Activated naive CD4-positive, alpha-beta T cell treated with anti-CD3 and anti-CD28 coated beads, Interleukin-2, amount 10 ng/mL, durations not matched to agents 7 days and 5 days (primary cell): ENCODE measurements at regions not wholly inside any gene's neighbourhood (a gene's known extent, or its start where the extent isn't known, plus 50 kb on each side); places are given as distances from the start of the nearest gene placed in this dataset.
"Not testable (repeated sequence)": the region's sequence is repeated elsewhere in the genome, so short reads cannot be mapped to it uniquely, and the experiment has no call there.

Experiments used
- CTCF ChIA-PET: fragments of 350-600 bp; sonication (Branson Sonifier 250); formaldehyde crosslinking; loops from one replicate; lab custom pipeline; 2021; ENCODE audit warnings: antibody characterized with exemption; lab: Charles Lee
- DNase-seq: peaks from one replicate; pipeline ENCODE4 v3.0.0-alpha.2; 2020
- H3K27ac Mint-ChIP-seq: one replicate; pipeline ENCODE4 v1.8.0; 2021; ENCODE audit warnings: mild to moderate bottlenecking, moderate library complexity, mixed read lengths
- H3K27me3 Mint-ChIP-seq: one replicate; pipeline ENCODE4 v1.8.0; 2021; ENCODE audit warnings: mild to moderate bottlenecking, mixed read lengths
- H3K36me3 Mint-ChIP-seq: one replicate; pipeline ENCODE4 v1.8.0; 2021; ENCODE audit warnings: mixed read lengths
- H3K4me1 Mint-ChIP-seq: one replicate; pipeline ENCODE4 v1.8.0; 2021; ENCODE audit warnings: mixed read lengths
- H3K4me3 Mint-ChIP-seq: one replicate; pipeline ENCODE4 v1.8.0; 2021; ENCODE audit warnings: mild to moderate bottlenecking, moderate library complexity, mixed read lengths
- H3K9me3 Mint-ChIP-seq: one replicate; pipeline ENCODE4 v1.8.0; 2021; ENCODE audit warnings: mixed read lengths

GRCh38 chr4:126888968-126889367, 743.8 kb upstream of the INTU start:
- peaks cover 8% of the 10 kb centered on the region for H3K9me3 Mint-ChIP-seq
- H3K36me3 Mint-ChIP-seq, result no peaks in the 10 kb centered on the region
- DNase-seq, result no peak
- no peaks in the 10 kb centered on the region for H3K27me3 Mint-ChIP-seq
- no peaks in the 10 kb centered on the region for H3K4me1 Mint-ChIP-seq
- no peak overlapping the region for H3K27ac Mint-ChIP-seq
- CTCF ChIA-PET, result no interaction called here
- no peak overlapping the region for H3K4me3 Mint-ChIP-seq

GRCh38 chr4:126890383-126890782, 742.4 kb upstream of the INTU start:
- Mint-ChIP-seq H3K27ac (no peak overlapping the region), H3K36me3 (no peaks in the 10 kb centered on the region), H3K4me3 (no peak overlapping the region), H3K9me3 (peaks cover 5% of the 10 kb centered on the region), H3K27me3 (no peaks in the 10 kb centered on the region), H3K4me1 (no peaks in the 10 kb centered on the region)
- CTCF ChIA-PET, result no interaction called here
- DNase-seq, result no peak

GRCh38 chr4:126890994-126891393, 741.8 kb upstream of the INTU start:
- Mint-ChIP-seq H3K4me1 (no peaks in the 10 kb centered on the region), H3K36me3 (no peaks in the 10 kb centered on the region), H3K27me3 (no peaks in the 10 kb centered on the region), H3K4me3 (no peak overlapping the region), H3K9me3 (peaks cover 5% of the 10 kb centered on the region), H3K27ac (no peak overlapping the region)
- DNase-seq, result no peak
- CTCF ChIA-PET, result no interaction called here

GRCh38 chr4:126894963-126895362, 737.8 kb upstream of the INTU start:
- no peaks in the 10 kb centered on the region for H3K4me1 Mint-ChIP-seq
- H3K36me3 Mint-ChIP-seq, result no peaks in the 10 kb centered on the region
- DNase-seq, result no peak
- H3K9me3 Mint-ChIP-seq, result peaks cover 13% of the 10 kb centered on the region
- CTCF ChIA-PET, result no interaction called here
- no peaks in the 10 kb centered on the region for H3K27me3 Mint-ChIP-seq
- H3K27ac Mint-ChIP-seq, result no peak overlapping the region
- H3K4me3 Mint-ChIP-seq, result no peak overlapping the region

GRCh38 chr4:126895988-126896570, 736.7 kb upstream of the INTU start:
- H3K27me3 Mint-ChIP-seq, result no peaks in the 10 kb centered on the region
- H3K9me3 Mint-ChIP-seq, result peaks cover 13% of the 10 kb centered on the region
- H3K36me3 Mint-ChIP-seq, result no peaks in the 10 kb centered on the region
- H3K4me1 Mint-ChIP-seq, result no peaks in the 10 kb centered on the region
- H3K4me3 Mint-ChIP-seq, result no peak overlapping the region
- no peak for DNase-seq
- CTCF ChIA-PET, result no interaction called here
- H3K27ac Mint-ChIP-seq, result no peak overlapping the region

- DNase-seq, result no peak
- CTCF ChIA-PET, result no interaction called here
- no peaks in the 10 kb centered on the region for H3K36me3 Mint-ChIP-seq
These were observed 735.7 kb upstream of the INTU start for GRCh38 chr4:126897038-126897437.

GRCh38 chr4:126898815-126899214, 733.9 kb upstream of the INTU start:
- Mint-ChIP-seq H3K27me3 (no peaks in the 10 kb centered on the region), H3K4me1 (no peaks in the 10 kb centered on the region), H3K36me3 (no peaks in the 10 kb centered on the region), H3K9me3 (peaks cover 9% of the 10 kb centered on the region), H3K4me3 (no peak overlapping the region), H3K27ac (no peak overlapping the region)
- CTCF ChIA-PET, result no interaction called here
- no peak for DNase-seq

More at GRCh38 chr4:126897038-126897437, 735.7 kb upstream of the INTU start:
- Mint-ChIP-seq H3K4me3 (no peak overlapping the region), H3K9me3 (peaks cover 13% of the 10 kb centered on the region), H3K27ac (no peak overlapping the region), H3K4me1 (no peaks in the 10 kb centered on the region), H3K27me3 (no peaks in the 10 kb centered on the region)

GRCh38 chr4:126899331-126899801, 733.4 kb upstream of the INTU start:
- no peak overlapping the region for H3K27ac Mint-ChIP-seq
- H3K4me1 Mint-ChIP-seq, result no peaks in the 10 kb centered on the region
- DNase-seq, result no peak
- H3K27me3 Mint-ChIP-seq, result no peaks in the 10 kb centered on the region
- H3K4me3 Mint-ChIP-seq, result no peak overlapping the region
- peaks cover 8% of the 10 kb centered on the region for H3K9me3 Mint-ChIP-seq
- CTCF ChIA-PET, result no interaction called here
- H3K36me3 Mint-ChIP-seq, result no peaks in the 10 kb centered on the region

GRCh38 chr4:126906466-126906865, 726.3 kb upstream of the INTU start:
- CTCF ChIA-PET, result no interaction called here
- H3K4me3 Mint-ChIP-seq, result no peak overlapping the region
- no peaks in the 10 kb centered on the region for H3K27me3 Mint-ChIP-seq
- no peaks in the 10 kb centered on the region for H3K36me3 Mint-ChIP-seq
- no peaks in the 10 kb centered on the region for H3K4me1 Mint-ChIP-seq
- no peak for DNase-seq
- no peak overlapping the region for H3K27ac Mint-ChIP-seq
- H3K9me3 Mint-ChIP-seq, result peaks cover 8% of the 10 kb centered on the region

GRCh38 chr4:126907389-126907788, 725.4 kb upstream of the INTU start:
- DNase-seq, result no peak
- Mint-ChIP-seq H3K36me3 (no peaks in the 10 kb centered on the region), H3K4me1 (no peaks in the 10 kb centered on the region), H3K9me3 (peaks cover 8% of the 10 kb centered on the region), H3K4me3 (no peak overlapping the region), H3K27ac (no peak overlapping the region), H3K27me3 (no peaks in the 10 kb centered on the region)
- CTCF ChIA-PET, result no interaction called here

GRCh38 chr4:126916049-126916625, 716.6 kb upstream of the INTU start:
- Mint-ChIP-seq H3K4me3 (no peak overlapping the region), H3K36me3 (no peaks in the 10 kb centered on the region), H3K9me3 (peaks cover 1% of the 10 kb centered on the region), H3K4me1 (no peaks in the 10 kb centered on the region), H3K27me3 (no peaks in the 10 kb centered on the region), H3K27ac (no peak overlapping the region)
- CTCF ChIA-PET, result no interaction called here
- no peak for DNase-seq

GRCh38 chr4:126916626-126917140, 716.1 kb upstream of the INTU start:
- CTCF ChIA-PET, result no interaction called here
- Mint-ChIP-seq H3K27ac (no peak overlapping the region), H3K4me3 (no peak overlapping the region), H3K4me1 (no peaks in the 10 kb centered on the region), H3K36me3 (no peaks in the 10 kb centered on the region), H3K27me3 (no peaks in the 10 kb centered on the region), H3K9me3 (peaks cover 3% of the 10 kb centered on the region)
- no peak for DNase-seq

- H3K4me1 Mint-ChIP-seq, CTCF ChIA-PET, DNase-seq, H3K27ac Mint-ChIP-seq, H3K27me3 Mint-ChIP-seq, H3K36me3 Mint-ChIP-seq, H3K9me3 Mint-ChIP-seq, H3K4me3 Mint-ChIP-seq: not testable (repeated sequence)
These were observed 710.3 kb upstream of the INTU start for GRCh38 chr4:126922328-126922938.

- no peaks in the 10 kb centered on the region for H3K27me3 Mint-ChIP-seq
- H3K9me3 Mint-ChIP-seq, result peaks cover 10% of the 10 kb centered on the region
- CTCF ChIA-PET, result no interaction called here
- H3K4me3 Mint-ChIP-seq, result no peak overlapping the region
- H3K36me3 Mint-ChIP-seq, result no peaks in the 10 kb centered on the region
- H3K4me1 Mint-ChIP-seq, result no peaks in the 10 kb centered on the region
- no peak for DNase-seq
- no peak overlapping the region for H3K27ac Mint-ChIP-seq
These were observed 708.5 kb upstream of the INTU start for GRCh38 chr4:126924237-126924636.

- H3K4me3 Mint-ChIP-seq, H3K4me1 Mint-ChIP-seq, H3K36me3 Mint-ChIP-seq, H3K9me3 Mint-ChIP-seq, DNase-seq, CTCF ChIA-PET, H3K27ac Mint-ChIP-seq, H3K27me3 Mint-ChIP-seq: not testable (repeated sequence)
These were observed 702.7 kb upstream of the INTU start for GRCh38 chr4:126930059-126930458.
